ENCODE measurements at regions not wholly inside any gene's neighbourhood (a gene's known extent, or its start where the extent isn't known, plus 50 kb on each side); places are given as distances from the start of the nearest gene placed in this dataset.

DNA sequence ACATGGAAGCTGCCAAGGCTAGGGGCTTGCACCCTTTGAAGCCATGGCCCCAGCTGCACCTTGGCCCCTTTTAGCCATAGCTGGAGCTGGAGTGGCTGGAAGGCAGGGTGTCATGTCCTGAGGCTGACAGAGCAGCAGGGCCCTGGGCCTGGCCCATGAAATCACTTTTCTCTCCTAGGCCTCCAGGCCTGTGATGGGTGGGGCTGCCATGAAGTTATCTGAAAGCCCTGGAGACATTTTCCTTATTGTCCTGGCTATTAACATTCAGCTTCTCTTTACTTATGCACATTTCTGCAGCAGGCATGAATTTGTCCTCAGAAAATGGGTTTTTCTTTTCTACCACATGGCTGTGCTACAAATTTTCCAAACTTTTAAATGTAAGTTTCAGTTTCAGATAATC, 106.9 kb upstream of the ELMO1 start:
- Histone ChIP-seq H3K27ac (no peak overlapping the region), H3K36me3 (no peaks in the 10 kb centered on the region), H3K9me3 (no peaks in the 10 kb centered on the region), H3K4me1 (no peaks in the 10 kb centered on the region), H3K27me3 (no peaks in the 10 kb centered on the region), H3K4me3 (no peak overlapping the region)
- no peak for ATAC-seq
- no peak for TF ChIP-seq CTCF (IDR thresholded peaks at IDR 0.05)
- TF ChIP-seq EP300 (IDR thresholded peaks at IDR 0.05): no peak
- no peak for TF ChIP-seq POLR2AphosphoS5 (IDR thresholded peaks at IDR 0.05)
- TF ChIP-seq POLR2A (IDR thresholded peaks at IDR 0.05): no peak

DNA sequence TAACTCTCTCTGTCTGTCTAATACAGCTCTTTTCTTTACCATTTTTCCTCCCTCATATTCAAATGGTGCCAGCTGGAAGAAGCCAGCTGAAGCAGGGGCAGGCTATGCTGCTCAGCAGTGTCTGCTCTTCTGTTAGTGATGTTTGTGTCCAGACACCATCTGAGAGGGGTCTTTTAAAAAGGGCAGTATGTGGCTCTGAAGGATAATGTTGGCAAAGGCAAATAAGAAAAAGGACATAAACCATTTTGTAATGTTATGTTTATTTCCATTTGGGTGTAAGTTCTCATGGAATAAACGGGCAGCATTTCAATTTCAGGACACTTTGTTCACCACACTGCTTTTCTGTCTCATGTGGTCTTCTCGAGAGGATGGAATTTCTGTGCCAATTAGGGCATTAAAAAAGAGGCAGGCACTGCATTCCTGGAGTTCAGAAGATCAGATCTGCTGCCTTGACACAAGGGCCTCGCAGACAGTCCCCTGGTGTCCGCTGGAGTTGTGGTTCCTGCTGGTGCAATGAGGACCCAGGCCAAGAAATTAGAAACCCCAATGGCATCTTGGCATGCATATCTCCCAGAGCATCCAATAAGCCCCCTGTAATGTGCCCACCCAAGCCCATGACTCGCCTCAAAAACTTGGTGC, 109.0 kb upstream of the ELMO1 start:
- H3K27ac ChIP-seq: no peak overlapping the region
- no peaks in the 10 kb centered on the region for H3K27me3 ChIP-seq
- H3K36me3 ChIP-seq: no peaks in the 10 kb centered on the region
- H3K9me3 ChIP-seq: no peaks in the 10 kb centered on the region
- TF ChIP-seq POLR2AphosphoS5 (IDR thresholded peaks at IDR 0.05) (no peak), POLR2A (IDR thresholded peaks at IDR 0.05) (no peak), CTCF (IDR thresholded peaks at IDR 0.05) (no peak), EP300 (IDR thresholded peaks at IDR 0.05) (no peak)
- H3K4me3 ChIP-seq: no peak overlapping the region
- H3K4me1 ChIP-seq: no peaks in the 10 kb centered on the region
- no peak for ATAC-seq
- WGBS, 2 donors (ENCODE audit: low coverage in 1 of 2): 29 to 47% methylated on average over 2 to 3 of the region's 5 CpGs

DNA sequence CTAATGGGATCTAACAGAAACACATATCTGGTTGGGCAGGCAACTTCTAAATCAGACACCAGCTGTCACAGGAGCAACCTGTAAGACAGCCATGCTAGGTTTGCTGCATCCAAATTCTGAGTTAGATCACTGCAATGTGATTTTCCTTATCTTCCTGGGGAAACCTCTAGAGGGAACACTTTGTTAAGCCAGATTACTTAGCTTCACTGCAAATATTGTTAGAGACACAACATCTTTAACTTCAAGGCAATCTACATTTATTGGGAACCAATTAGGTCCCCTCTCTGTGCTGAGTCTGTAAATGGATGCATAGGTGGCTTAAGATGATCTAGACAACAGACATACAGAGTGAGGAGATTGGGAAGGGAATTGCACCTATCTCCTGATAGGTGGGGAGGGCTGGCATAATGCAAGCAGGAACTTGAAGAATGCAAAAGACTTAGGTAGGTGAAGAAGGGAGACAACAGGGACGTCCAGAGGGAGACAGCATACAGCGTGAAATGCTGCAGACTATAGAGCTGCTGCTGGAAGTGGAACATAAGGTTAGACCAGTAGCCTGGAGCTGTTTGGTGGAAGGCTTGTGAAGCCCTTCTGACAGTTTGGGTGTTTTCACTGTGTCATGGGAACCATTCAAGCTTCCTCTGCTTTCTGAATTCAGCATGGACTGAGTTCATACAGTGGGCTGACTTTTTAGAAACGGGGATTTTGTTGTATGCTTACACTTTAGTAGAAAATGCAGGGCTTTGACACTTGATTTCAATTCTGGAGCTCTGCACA, 109.8 kb upstream of the ELMO1 start:
- ATAC-seq: no peak
- H3K27ac ChIP-seq: no peak overlapping the region

DNA sequence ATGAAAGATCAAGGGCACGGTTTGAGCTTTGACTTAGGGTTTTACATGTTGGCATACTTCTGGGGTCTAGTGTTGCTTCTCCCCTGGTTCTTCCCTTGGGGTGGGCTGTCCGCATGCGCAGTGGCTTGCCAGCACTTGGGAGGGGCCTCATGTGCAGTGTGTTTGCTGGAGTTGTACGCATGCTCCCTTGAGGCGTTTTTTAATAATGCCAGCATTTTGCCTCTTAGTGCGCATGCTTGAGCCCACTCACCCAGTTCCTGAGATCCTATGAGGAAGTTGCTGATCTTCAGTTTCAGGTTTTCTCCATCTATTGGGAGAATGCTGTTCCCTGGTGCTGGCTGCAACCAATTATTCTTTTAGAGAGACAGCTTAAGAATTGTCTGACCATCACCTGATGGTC, 113.4 kb upstream of the GPR141 start:
- Histone ChIP-seq H3K9me3 (no peaks in the 10 kb centered on the region), H3K4me1 (no peaks in the 10 kb centered on the region), H3K27me3 (no peaks in the 10 kb centered on the region), H3K27ac (no peak overlapping the region), H3K36me3 (no peaks in the 10 kb centered on the region), H3K4me3 (no peak overlapping the region)
- WGBS, 2 donors (ENCODE audit: low coverage in 1 of 2): 86 to 92% methylated on average over 3 to 6 of the region's 6 CpGs
- ATAC-seq: no peak
- TF ChIP-seq EP300 (IDR thresholded peaks at IDR 0.05) (no peak), CTCF (IDR thresholded peaks at IDR 0.05) (no peak), POLR2A (IDR thresholded peaks at IDR 0.05) (no peak), POLR2AphosphoS5 (IDR thresholded peaks at IDR 0.05) (no peak)

More for the DNA sequence above, 109.8 kb upstream of the ELMO1 start:
- Histone ChIP-seq H3K36me3 (no peaks in the 10 kb centered on the region), H3K9me3 (no peaks in the 10 kb centered on the region), H3K4me1 (no peaks in the 10 kb centered on the region), H3K27me3 (no peaks in the 10 kb centered on the region), H3K4me3 (no peak overlapping the region)
- WGBS, 2 donors (ENCODE audit: low coverage in 1 of 2): 63 to 65% methylated on average over 3 of the region's 3 CpGs
- no peak for TF ChIP-seq POLR2AphosphoS5 (IDR thresholded peaks at IDR 0.05)
- no peak for TF ChIP-seq POLR2A (IDR thresholded peaks at IDR 0.05)
- TF ChIP-seq EP300 (IDR thresholded peaks at IDR 0.05): no peak
- no peak for TF ChIP-seq CTCF (IDR thresholded peaks at IDR 0.05)

- H3K27me3 ChIP-seq: no peaks in the 10 kb centered on the region
- no peaks in the 10 kb centered on the region for H3K36me3 ChIP-seq
- H3K9me3 ChIP-seq: no peaks in the 10 kb centered on the region
- H3K4me1 ChIP-seq: no peaks in the 10 kb centered on the region
- ATAC-seq: no peak
- WGBS, 2 donors (ENCODE audit: low coverage in 1 of 2): 66% methylated on average over 3 of the region's 3 CpGs; no CpG with 5 or more reads in 1 of the 2 donors
- no peak overlapping the region for H3K4me3 ChIP-seq
- no peak overlapping the region for H3K27ac ChIP-seq
- TF ChIP-seq EP300 (IDR thresholded peaks at IDR 0.05): no peak
- TF ChIP-seq POLR2AphosphoS5 (IDR thresholded peaks at IDR 0.05): no peak
- TF ChIP-seq POLR2A (IDR thresholded peaks at IDR 0.05): no peak
- TF ChIP-seq CTCF (IDR thresholded peaks at IDR 0.05): no peak
Observed at GRCh38 chr7:37571806-37572205, 111.8 kb upstream of the GPR141 start.
